ENCODE measurements at regions not wholly inside any gene's neighbourhood (a gene's known extent, or its start where the extent isn't known, plus 50 kb on each side); places are given as distances from the start of the nearest gene placed in this dataset.

DNA sequence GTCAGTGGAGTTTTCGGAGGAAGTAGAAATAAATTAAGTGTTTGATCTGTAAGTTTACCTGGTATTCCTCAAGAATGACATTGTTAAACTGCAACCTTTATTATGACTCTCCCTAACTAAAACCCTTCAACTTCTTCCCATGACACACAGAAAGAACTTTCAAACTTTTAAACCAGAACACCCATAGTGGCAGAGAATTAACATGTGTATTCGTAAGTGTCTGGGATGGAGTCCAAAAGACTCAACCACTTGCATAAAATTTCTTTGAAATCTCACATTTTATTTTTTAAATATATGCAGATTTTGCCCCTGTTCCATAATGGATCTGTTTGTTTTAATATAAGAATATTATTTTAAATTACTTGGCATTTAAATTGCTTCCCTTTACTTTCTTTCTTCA is 54.6 kb upstream of the PLXNA4 start:
- H3F3A ChIP-seq (replicated peaks; ENCODE audit: low read depth): no peaks in the 10 kb centered on the region
- H2AFZ ChIP-seq: no peak overlapping the region
- no peak overlapping the region for H3K27ac ChIP-seq (ENCODE audit: low read depth)
- ATAC-seq: no peak
- H3K4me3 Mint-ChIP-seq: no peak overlapping the region
- no peak overlapping the region for H3K4me3 ChIP-seq
- H3K27me3 ChIP-seq (ENCODE audit: insufficient read depth): no peaks in the 10 kb centered on the region
- no peaks in the 10 kb centered on the region; the same call in 2 of the 3 replicates for H3K36me3 Mint-ChIP-seq (ENCODE audit: low read depth)
- H3K27ac Mint-ChIP-seq: no peak overlapping the region
- H3K27me3 Mint-ChIP-seq (ENCODE audit: insufficient read depth, low read depth, poor library complexity): no peaks in the 10 kb centered on the region
- no peaks in the 10 kb centered on the region for H3K9me2 ChIP-seq (ENCODE audit: insufficient read depth)
- TF ChIP-seq JUNB (IDR thresholded peaks at IDR 0.05; ENCODE audit: unreplicated experiment): no peak
- no peak for TF ChIP-seq ZNF462 (CRISPR knock-in tag; IDR thresholded peaks at IDR 0.05)
- no peak for TF ChIP-seq STAT1 (IDR thresholded peaks at IDR 0.05; ENCODE audit: unreplicated experiment)
- TF ChIP-seq, protein P1, sequence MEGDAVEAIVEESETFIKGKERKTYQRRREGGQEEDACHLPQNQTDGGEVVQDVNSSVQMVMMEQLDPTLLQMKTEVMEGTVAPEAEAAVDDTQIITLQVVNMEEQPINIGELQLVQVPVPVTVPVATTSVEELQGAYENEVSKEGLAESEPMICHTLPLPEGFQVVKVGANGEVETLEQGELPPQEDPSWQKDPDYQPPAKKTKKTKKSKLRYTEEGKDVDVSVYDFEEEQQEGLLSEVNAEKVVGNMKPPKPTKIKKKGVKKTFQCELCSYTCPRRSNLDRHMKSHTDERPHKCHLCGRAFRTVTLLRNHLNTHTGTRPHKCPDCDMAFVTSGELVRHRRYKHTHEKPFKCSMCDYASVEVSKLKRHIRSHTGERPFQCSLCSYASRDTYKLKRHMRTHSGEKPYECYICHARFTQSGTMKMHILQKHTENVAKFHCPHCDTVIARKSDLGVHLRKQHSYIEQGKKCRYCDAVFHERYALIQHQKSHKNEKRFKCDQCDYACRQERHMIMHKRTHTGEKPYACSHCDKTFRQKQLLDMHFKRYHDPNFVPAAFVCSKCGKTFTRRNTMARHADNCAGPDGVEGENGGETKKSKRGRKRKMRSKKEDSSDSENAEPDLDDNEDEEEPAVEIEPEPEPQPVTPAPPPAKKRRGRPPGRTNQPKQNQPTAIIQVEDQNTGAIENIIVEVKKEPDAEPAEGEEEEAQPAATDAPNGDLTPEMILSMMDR (conservative IDR thresholded peaks at IDR 0.05; ENCODE audit: low read depth in 2 of 2): no peak
- TF ChIP-seq NANOG (IDR thresholded peaks at IDR 0.05; ENCODE audit: borderline replicate concordance): no peak
- no peak for TF ChIP-seq ETS1 (IDR thresholded peaks at IDR 0.05)
- no peak for TF ChIP-seq ZNF114 (CRISPR knock-in tag; IDR thresholded peaks at IDR 0.05)
- no peak for TF ChIP-seq EZH2phosphoT487 (IDR thresholded peaks at IDR 0.05; ENCODE audit: unreplicated experiment)
- no peak for TF ChIP-seq POLR2AphosphoS5 (IDR thresholded peaks at IDR 0.05; ENCODE audit: low read depth)
- no peak for TF ChIP-seq EZH2 (IDR thresholded peaks at IDR 0.05; ENCODE audit: low read depth, unreplicated experiment)
- no peak for TF ChIP-seq ZNF331 (CRISPR knock-in tag; IDR thresholded peaks at IDR 0.05; ENCODE audit: low read depth)
- no peak for TF ChIP-seq CREB1 (CRISPR knock-in tag; IDR thresholded peaks at IDR 0.05; ENCODE audit: low read depth)
- TF ChIP-seq REST (IDR thresholded peaks at IDR 0.05; ENCODE audit: unreplicated experiment): no peak
- no peaks in the 10 kb centered on the region for H3K36me3 ChIP-seq (ENCODE audit: insufficient read depth)
- no peaks in the 10 kb centered on the region for H3K4me1 ChIP-seq (ENCODE audit: insufficient read depth)
- no peaks in the 10 kb centered on the region for H4K20me1 ChIP-seq (replicated peaks; ENCODE audit: insufficient read depth)
- no peaks in the 10 kb centered on the region for H3K79me2 ChIP-seq (replicated peaks; ENCODE audit: insufficient read depth)
- H3K4me2 ChIP-seq: no peak overlapping the region
- peaks cover 15% of the 10 kb centered on the region for H3K4me1 Mint-ChIP-seq
- no peak for DNase-seq (ENCODE audit: low spot score)
- H3K9me3 Mint-ChIP-seq: no peaks in the 10 kb centered on the region

Data from GM23338 (cell line).